ENCODE measurements at regions not wholly inside any gene's neighbourhood (a gene's known extent, or its start where the extent isn't known, plus 50 kb on each side); places are given as distances from the start of the nearest gene placed in this dataset.
"Not testable (repeated sequence)": the region's sequence is repeated elsewhere in the genome, so short reads cannot be mapped to it uniquely, and the experiment has no call there.

DNA sequence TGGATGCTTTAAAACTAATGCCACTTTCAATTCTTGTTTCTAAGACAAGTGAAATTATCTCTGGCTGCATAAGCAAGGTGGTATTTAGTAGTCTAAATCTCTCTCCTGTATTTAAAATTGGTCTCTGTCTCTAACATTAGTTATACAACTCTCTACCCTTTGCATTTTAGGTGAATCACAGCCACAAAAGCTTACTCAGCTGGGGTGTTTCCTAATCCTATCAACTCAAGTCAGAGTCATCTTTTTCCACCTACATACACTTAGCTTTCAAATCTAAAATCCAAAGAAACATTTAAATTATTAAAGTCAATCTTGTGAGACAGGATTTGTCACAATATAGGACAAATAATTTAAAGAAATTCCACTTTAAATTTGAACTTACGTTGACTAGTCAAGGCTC lies 255.1 kb upstream of the CXADR start:
- Histone ChIP-seq H3K27me3 (replicated peaks) (no peaks in the 10 kb centered on the region), H3K27ac (no peak overlapping the region), H3K36me3 (replicated peaks) (no peaks in the 10 kb centered on the region), H3K4me3 (ENCODE audit: low read depth, low read length) (no peak overlapping the region)
- DNase-seq = no peak
- TF ChIP-seq, protein P1, sequence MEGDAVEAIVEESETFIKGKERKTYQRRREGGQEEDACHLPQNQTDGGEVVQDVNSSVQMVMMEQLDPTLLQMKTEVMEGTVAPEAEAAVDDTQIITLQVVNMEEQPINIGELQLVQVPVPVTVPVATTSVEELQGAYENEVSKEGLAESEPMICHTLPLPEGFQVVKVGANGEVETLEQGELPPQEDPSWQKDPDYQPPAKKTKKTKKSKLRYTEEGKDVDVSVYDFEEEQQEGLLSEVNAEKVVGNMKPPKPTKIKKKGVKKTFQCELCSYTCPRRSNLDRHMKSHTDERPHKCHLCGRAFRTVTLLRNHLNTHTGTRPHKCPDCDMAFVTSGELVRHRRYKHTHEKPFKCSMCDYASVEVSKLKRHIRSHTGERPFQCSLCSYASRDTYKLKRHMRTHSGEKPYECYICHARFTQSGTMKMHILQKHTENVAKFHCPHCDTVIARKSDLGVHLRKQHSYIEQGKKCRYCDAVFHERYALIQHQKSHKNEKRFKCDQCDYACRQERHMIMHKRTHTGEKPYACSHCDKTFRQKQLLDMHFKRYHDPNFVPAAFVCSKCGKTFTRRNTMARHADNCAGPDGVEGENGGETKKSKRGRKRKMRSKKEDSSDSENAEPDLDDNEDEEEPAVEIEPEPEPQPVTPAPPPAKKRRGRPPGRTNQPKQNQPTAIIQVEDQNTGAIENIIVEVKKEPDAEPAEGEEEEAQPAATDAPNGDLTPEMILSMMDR (IDR thresholded peaks at IDR 0.05; ENCODE audit: low read depth, low read length, missing control alignments) = no peak
- in situ Hi-C loops (cut with HindIII; ENCODE audit: low pct_ligation_motif_present, low sequenced_read_pairs) = no loop called here

DNA sequence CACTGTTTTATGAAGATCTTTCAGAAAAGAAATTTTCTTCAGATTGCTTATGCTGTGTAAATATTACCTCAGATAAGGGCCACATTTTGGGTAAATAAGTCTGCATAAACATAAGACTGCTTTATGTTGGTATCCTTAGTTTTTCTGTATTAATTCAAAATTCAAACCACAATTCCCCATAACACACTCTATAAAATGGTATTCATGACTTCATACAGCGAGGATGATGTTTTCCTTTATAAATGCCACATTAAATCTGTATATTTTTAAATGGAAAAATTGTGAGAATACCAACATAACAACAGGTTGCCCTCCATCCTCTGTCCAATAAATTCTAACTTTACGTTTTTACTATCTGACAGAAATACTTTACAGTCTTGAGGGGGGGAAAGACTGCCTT lies 248.7 kb upstream of the CXADR start:
- in situ Hi-C loops (cut with HindIII; ENCODE audit: low pct_ligation_motif_present, low sequenced_read_pairs) = no loop called here
- TF ChIP-seq, protein P1 (IDR thresholded peaks at IDR 0.05; ENCODE audit: low read depth, low read length, missing control alignments) = no peak

DNA sequence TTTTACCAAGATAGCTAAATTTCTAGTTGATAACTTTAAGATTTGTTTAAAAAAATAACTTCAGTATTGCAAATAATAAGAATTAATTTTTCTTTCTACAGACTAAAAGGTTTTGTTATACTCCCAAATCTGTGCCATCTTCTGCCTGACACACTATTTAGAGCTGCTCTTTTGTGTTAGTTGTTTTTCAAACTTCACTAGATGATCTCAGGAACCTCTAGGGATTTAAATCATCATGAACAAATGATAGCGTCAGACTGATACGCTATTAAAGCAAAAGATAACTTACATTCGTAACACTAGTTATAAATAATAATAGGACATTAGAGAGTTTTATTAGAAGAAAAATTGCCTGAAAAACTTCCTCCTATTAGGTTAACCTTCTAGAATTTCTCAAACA lies 243.1 kb upstream of the CXADR start:
- H3K27me3 ChIP-seq (replicated peaks) = no peaks in the 10 kb centered on the region
- TF ChIP-seq, protein P1 (IDR thresholded peaks at IDR 0.05; ENCODE audit: low read depth, low read length, missing control alignments) = no peak
- no peak overlapping the region for H3K4me3 ChIP-seq (ENCODE audit: low read depth, low read length)
- no peak for DNase-seq
- no peaks in the 10 kb centered on the region for H3K36me3 ChIP-seq (replicated peaks)
- in situ Hi-C loops (cut with HindIII; ENCODE audit: low pct_ligation_motif_present, low sequenced_read_pairs) = no loop called here
- H3K27ac ChIP-seq = no peak overlapping the region

More for the DNA sequence above, 248.7 kb upstream of the CXADR start:
- Histone ChIP-seq H3K36me3 (replicated peaks) (no peaks in the 10 kb centered on the region), H3K27ac (no peak overlapping the region), H3K27me3 (replicated peaks) (no peaks in the 10 kb centered on the region), H3K4me3 (ENCODE audit: low read depth, low read length) (no peak overlapping the region)
- DNase-seq = no peak

DNA sequence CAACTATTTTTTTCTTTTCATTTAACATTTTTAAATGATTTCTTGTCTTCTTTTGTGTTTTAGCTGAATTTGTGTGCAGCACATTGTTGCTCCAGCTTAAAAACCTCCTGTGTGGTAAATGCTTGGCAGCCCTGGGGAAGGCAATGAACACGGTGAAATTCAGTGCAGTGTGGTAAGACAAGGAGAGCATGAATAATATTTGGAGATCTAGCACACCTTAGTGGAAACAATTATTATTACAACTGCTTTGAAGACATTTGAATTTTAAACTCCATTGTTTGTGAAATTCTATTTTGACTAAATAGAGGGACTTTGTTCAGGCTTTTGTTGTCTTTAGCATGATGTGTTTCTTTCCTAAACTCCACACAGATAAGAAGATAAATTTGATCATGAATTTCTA lies 242.6 kb upstream of the CXADR start:
- Histone ChIP-seq H3K27ac (no peak overlapping the region), H3K4me3 (ENCODE audit: low read depth, low read length) (no peak overlapping the region), H3K27me3 (replicated peaks) (no peaks in the 10 kb centered on the region), H3K36me3 (replicated peaks) (no peaks in the 10 kb centered on the region)
- TF ChIP-seq, protein P1 (IDR thresholded peaks at IDR 0.05; ENCODE audit: low read depth, low read length, missing control alignments) = peak; percentile 42
- in situ Hi-C loops (cut with HindIII; ENCODE audit: low pct_ligation_motif_present, low sequenced_read_pairs) = no loop called here
- DNase-seq = peak; percentile 29

DNA sequence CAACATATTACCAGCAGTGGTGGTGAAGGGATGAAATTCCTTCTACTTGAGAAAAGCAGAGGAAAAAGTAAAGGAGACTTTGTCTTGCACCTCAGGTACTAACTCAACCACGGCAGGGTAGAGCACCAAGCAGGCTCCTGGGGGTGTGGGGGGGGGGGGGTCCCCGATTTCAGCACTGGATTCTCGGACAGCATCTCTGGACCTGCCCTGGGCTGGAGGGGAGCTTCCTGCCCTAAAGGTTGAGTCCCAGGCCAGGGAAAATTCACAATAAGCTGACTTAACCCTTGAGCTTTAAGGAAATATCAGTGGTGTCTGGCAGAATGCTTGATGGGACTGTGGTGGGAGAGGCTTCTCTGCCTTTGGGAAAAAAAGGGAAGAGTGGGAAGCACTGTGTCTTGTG lies 233.2 kb upstream of the CXADR start:
- TF ChIP-seq, protein P1 (IDR thresholded peaks at IDR 0.05; ENCODE audit: low read depth, low read length, missing control alignments) = no peak
- H3K4me3 ChIP-seq (ENCODE audit: low read depth, low read length) = no peak overlapping the region
- H3K36me3 ChIP-seq (replicated peaks) = no peaks in the 10 kb centered on the region
- H3K27ac ChIP-seq = no peak overlapping the region
- in situ Hi-C loops (cut with HindIII; ENCODE audit: low pct_ligation_motif_present, low sequenced_read_pairs) = no loop called here
- DNase-seq = no peak
- no peaks in the 10 kb centered on the region for H3K27me3 ChIP-seq (replicated peaks)

DNA sequence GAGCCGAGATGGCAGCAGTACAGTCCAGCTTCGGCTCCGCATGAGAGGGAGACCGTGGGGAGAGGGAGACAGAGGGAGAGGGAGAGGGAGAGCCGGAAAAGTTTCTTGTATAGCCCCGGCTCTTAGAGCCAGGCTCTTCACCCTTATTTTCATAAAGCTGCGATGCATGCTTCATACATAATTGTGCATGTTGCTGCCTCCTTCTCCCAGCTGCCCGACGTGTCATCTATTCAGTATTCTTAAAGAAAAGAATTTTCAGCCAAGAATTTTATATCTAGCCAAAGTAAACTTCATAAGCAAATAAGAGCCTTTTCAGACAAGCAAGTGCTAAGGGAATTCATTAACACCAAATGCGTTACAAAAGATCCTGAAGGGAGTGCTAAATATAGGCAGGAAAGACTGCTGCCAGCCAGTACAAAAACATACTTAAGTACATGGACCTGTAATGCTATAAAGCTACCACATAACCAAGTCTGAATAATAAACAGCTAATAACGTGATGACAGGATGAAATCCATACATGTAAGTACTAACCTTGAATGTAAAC lies 219.8 kb upstream of the CXADR start:
- H3K36me3 ChIP-seq (replicated peaks); in situ Hi-C loops (cut with HindIII; ENCODE audit: low pct_ligation_motif_present, low sequenced_read_pairs); H3K4me3 ChIP-seq (ENCODE audit: low read depth, low read length); DNase-seq; H3K27me3 ChIP-seq (replicated peaks); H3K27ac ChIP-seq: not testable (repeated sequence)
